DND-41 (cell line): ENCODE measurements at regions not wholly inside any gene's neighbourhood (a gene's known extent, or its start where the extent isn't known, plus 50 kb on each side); places are given as distances from the start of the nearest gene placed in this dataset.

Source experiments
- EZH2 ChIP-seq: IDR thresholded peaks from 3 replicates; pipeline ENCODE4 v1.6.1; 2012; ENCODE audit warnings: borderline replicate concordance, low read depth, mild to moderate bottlenecking, moderate library complexity, low read length, inconsistent platforms; ENCODE audit not compliant: severe bottlenecking
- TF ChIP-seq, protein P1 (sequence below): IDR thresholded peaks from 2 replicates; pipeline ENCODE4 v1.5.1; 2012; ENCODE audit warnings: borderline replicate concordance, low read length, moderate library complexity, mild to moderate bottlenecking; ENCODE audit not compliant: poor library complexity, severe bottlenecking; ENCODE audit errors: extremely low read depth

DNA sequence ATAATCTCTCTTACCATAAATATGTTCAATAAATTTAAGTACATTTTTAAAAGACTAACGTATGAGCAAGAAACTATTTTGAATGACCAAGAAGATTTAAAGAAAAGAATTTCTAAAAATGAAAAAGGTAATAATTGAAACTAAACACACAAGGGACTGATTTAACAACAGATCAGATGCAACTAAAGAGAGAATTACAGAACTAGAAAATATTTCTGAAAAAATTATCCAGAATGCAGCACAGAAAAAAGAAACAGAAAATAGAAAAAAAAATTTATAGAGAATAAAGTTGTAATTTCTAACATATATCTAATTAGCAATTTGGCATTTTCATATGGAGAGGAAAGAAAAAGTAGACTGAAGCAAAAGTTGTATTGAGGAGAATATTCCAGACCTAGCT is 269.3 kb downstream of the TLE1 start:
- TF ChIP-seq, protein P1, sequence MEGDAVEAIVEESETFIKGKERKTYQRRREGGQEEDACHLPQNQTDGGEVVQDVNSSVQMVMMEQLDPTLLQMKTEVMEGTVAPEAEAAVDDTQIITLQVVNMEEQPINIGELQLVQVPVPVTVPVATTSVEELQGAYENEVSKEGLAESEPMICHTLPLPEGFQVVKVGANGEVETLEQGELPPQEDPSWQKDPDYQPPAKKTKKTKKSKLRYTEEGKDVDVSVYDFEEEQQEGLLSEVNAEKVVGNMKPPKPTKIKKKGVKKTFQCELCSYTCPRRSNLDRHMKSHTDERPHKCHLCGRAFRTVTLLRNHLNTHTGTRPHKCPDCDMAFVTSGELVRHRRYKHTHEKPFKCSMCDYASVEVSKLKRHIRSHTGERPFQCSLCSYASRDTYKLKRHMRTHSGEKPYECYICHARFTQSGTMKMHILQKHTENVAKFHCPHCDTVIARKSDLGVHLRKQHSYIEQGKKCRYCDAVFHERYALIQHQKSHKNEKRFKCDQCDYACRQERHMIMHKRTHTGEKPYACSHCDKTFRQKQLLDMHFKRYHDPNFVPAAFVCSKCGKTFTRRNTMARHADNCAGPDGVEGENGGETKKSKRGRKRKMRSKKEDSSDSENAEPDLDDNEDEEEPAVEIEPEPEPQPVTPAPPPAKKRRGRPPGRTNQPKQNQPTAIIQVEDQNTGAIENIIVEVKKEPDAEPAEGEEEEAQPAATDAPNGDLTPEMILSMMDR, result no peak
- no peak for TF ChIP-seq EZH2
